HG03558 (cell line): ENCODE measurements at regions not wholly inside any gene's neighbourhood (a gene's known extent, or its start where the extent isn't known, plus 50 kb on each side); places are given as distances from the start of the nearest gene placed in this dataset.

Experiments
- ATAC-seq: cut with Tn5 transposase; IDR thresholded peaks from one replicate; pipeline ENCODE4 v1.9.1; 2021; ENCODE audit warnings: moderate number of reproducible peaks; ENCODE audit not compliant: unreplicated experiment; ENCODE audit errors: extremely low read depth

- ATAC-seq: no peak
Measured at GRCh38 chrX:4963432-4963831, 1250.0 kb upstream of the PRKX start.

- ATAC-seq: no peak
Measured at GRCh38 chrX:4944767-4945166, 1231.3 kb upstream of the PRKX start.

GRCh38 chrX:4936315-4936714 lies 1222.9 kb upstream of the PRKX start:
- no peak for ATAC-seq

GRCh38 chrX:4935846-4936245 lies 1222.4 kb upstream of the PRKX start:
- ATAC-seq: no peak

GRCh38 chrX:4935401-4935800 lies 1222.0 kb upstream of the PRKX start:
- ATAC-seq: no peak

- ATAC-seq: no peak
Measured at GRCh38 chrX:4932790-4933189, 1219.3 kb upstream of the PRKX start.

- ATAC-seq: no peak
Measured at GRCh38 chrX:4930426-4930825, 1217.0 kb upstream of the PRKX start.

GRCh38 chrX:4925911-4926310 lies 1212.5 kb upstream of the PRKX start:
- no peak for ATAC-seq

GRCh38 chrX:4909348-4909747 lies 1195.9 kb upstream of the PRKX start:
- ATAC-seq: no peak

- ATAC-seq: no peak
Measured at GRCh38 chrX:4905576-4905975, 1192.1 kb upstream of the PRKX start.

- no peak for ATAC-seq
Measured at GRCh38 chrX:4881277-4881676, 1167.8 kb upstream of the PRKX start.

GRCh38 chrX:4878640-4879039 lies 1165.2 kb upstream of the PRKX start:
- no peak for ATAC-seq

GRCh38 chrX:4876268-4876667 lies 1162.8 kb upstream of the PRKX start:
- ATAC-seq: no peak

- ATAC-seq: no peak
Measured at GRCh38 chrX:4851534-4851933, 1138.1 kb upstream of the PRKX start.

- ATAC-seq: no peak
Measured at GRCh38 chrX:4850312-4850711, 1136.9 kb upstream of the PRKX start.

- ATAC-seq: no peak
Measured at GRCh38 chrX:4844376-4844775, 1130.9 kb upstream of the PRKX start.

- ATAC-seq: no peak
Measured at GRCh38 chrX:4841216-4841745, 1127.8 kb upstream of the PRKX start.

- no peak for ATAC-seq
Measured at GRCh38 chrX:4831574-4831973, 1118.1 kb upstream of the PRKX start.

GRCh38 chrX:4830880-4831557 lies 1117.6 kb upstream of the PRKX start:
- ATAC-seq: no peak

- no peak for ATAC-seq
Measured at GRCh38 chrX:4825550-4825949, 1112.1 kb upstream of the PRKX start.

- no peak for ATAC-seq
Measured at GRCh38 chrX:4809571-4809970, 1096.1 kb upstream of the PRKX start.

- no peak for ATAC-seq
Measured at GRCh38 chrX:4805502-4805901, 1092.1 kb upstream of the PRKX start.
